ENCODE measurements at regions not wholly inside any gene's neighbourhood (a gene's known extent, or its start where the extent isn't known, plus 50 kb on each side); places are given as distances from the start of the nearest gene placed in this dataset.

DNA sequence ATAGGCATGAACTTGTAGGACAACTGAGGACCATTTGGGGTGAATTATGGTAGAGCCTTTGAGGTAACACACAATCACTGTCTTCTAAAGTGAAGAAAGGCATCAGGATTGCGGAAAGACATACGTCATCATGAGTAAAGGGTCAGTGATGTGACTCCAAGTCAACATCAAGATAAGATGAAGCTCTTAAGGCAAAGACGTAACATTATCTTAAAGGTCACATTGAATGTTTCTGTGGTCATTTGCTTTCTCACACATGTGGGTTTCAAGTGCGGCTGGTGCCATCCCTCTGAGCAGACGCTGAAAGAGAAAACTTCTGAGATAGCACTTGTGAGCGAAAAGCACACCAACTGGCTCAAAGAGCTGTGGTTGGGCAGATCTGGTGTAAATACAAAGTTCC lies 63.3 kb upstream of the GRAMD2B start:
- DNase-seq (ENCODE audit: low read depth in 2 of 2): no peak

DNA sequence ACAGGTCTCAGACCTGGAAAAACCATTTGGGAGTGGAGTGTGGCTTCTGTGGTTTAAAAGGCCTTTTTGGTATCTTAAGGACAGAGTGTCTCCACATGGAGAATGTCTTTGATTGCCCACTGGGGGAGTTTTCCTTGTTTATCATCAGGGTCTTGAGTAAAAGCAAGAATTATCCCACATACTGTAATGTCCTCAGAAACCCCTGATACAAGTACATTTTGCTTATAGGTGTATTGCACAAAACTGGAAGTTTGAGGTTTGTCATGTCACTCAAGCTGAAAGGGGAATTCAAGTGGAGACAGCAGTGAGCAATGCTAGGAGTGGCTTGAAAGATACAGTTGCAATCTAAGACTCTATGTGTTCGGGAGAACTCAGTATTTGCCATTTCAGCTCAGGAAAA lies 62.7 kb upstream of the GRAMD2B start:
- no peak for DNase-seq (ENCODE audit: low read depth in 2 of 2)

GRCh38 chr5:126363658-126364057 lies 59.6 kb upstream of the GRAMD2B start:
- DNase-seq (ENCODE audit: low read depth in 2 of 2): no peak

DNA sequence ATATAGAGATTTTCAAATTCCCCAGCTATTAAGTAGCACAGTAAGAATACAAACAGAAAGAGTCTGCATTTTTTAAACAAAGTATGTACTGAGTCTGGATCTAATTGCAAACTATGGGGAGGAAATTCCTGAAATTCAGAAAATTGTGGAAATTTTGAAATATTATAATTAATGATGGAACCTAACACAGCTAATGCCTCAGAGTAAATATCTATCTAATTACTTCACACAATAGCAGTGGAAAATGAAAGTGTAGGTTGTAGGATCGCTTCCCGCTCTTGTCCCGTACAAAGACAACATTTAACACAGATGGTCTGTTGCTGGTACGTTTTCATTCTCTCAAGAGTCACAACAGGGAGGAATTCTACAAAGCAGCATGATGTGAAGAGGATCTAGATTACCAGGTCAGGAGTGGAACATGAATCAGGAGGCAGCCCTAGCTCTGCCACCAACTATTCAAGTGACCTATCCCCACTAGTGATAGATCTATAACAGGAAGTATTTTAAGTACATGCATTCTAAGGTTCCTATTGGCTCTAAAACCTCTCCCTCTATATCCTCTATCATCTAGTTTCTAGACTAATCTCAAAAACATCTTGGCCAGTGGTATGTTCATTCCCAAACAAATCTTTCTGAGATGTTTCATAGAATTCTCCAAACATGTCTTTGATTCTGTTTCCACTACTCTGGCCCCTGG lies 58.9 kb upstream of the GRAMD2B start:
- DNase-seq (ENCODE audit: low read depth in 2 of 2): no peak

- DNase-seq (ENCODE audit: low read depth in 2 of 2): no peak
Observed at GRCh38 chr5:126365446-126366198, 57.6 kb upstream of the GRAMD2B start.

DNA sequence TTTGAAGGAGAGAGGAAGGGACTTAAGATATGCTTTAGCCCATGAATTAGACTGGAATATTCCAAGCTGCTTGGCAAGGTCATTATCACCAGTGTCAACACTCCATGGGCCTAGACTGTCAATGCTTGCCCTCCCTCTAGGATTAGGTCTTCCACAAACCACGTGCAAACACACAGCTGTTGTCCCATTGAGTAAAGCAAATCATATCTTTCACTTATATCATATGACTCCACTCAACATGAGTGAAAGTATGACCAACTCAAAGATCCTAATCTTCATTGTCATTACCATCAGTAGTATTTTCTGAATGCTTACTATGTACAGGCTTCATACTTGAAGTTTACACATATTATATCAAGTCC lies 57.0 kb upstream of the GRAMD2B start:
- no peak for DNase-seq (ENCODE audit: low read depth in 2 of 2)

GRCh38 chr5:126368239-126368812 lies 54.9 kb upstream of the GRAMD2B start:
- DNase-seq (ENCODE audit: low read depth in 2 of 2): no peak

DNA sequence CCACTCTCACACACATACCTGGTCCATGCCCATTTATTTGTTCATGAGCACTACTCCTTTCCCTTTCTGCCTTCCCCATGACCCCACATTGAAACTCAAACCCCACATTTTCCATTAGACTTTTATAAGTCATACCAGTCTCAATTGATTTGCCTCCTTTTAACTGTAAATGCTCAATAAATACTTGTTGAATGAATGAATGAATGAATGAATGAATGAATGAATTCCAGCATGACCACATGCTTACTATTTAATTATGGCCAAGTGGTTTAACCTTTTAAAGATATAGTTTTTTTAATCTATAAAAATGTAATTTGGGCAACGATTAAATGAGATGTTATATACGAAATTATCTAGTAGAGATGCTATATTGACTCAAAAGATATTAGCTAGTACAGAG lies 54.1 kb upstream of the GRAMD2B start:
- DNase-seq (ENCODE audit: low read depth in 2 of 2): no peak

DNA sequence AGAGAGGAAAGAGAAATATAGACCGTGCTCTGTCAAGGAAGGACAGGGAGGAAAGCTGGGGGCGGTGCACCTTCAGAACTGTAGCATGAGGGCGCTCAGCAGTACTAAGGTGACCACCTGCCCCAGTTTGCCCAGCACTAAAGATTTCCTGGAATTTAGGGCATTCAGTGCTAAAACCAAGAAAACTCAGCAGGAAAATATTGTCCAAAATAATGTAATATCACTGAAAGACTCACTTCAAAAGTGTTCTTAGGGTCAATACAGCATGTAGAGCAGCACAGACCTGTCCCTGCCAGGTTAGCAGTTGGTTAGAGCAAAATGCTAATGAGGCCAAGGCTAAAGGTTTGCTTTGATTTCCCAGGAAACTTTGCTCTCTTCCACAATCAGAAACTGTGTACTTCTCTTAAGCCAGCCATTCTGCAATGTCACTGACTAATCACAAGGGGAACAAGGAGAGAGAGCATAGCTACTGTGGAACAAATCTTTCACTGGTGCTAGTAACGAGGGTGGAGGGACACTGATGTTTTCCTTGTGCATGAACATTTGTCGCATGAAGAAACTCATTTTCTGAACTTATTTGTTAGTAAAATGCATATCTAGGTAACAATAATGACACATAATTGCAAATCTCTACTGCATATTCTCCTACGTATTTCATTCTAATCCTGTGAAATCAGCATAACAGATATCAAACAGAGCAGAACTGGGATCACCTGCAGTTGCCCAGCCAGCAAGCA lies 53.0 kb upstream of the GRAMD2B start:
- DNase-seq (ENCODE audit: low read depth in 2 of 2): no peak

DNA sequence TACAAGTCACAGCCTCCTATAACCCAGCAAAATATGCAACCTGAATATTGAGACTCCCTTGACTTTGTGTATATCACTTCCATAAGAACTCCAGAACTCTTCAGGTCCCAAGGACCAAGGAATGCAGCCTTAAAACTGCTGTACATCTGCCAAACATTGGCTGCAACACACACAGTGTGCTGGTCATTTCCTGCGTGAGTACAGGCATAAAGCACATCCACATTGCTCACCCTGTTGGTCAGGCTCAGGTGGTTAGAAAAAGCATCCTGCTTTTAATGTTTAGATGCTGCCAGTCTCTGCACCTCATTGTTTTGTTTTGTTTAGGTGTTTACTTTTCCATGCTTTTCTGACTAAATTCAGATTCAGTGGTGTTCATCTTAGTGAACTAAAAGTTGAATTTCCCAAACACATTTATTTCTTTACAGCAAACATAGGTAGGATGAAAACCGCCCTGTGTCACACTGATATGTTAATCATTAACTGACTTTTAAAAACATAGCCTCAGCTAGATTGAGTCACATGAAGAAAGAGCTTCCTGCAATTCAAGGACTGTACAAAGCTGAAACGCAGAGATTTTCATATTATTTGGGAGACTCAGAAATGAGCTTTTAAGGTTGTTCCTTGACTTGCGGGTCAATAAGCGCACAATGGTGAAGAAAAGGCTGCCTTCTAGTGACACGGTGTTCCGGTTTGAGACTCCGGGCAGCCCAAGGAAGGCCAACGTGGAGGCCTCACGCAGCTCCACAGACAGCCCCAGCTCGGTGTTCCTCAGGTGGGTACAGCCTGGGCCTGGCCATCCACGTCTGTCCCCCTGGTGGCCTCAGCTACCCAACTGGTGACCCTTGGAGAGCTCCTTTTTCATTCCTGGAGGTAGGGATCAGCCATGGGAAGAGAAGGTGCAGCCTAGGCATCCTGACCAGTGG lies 52.2 kb upstream of the GRAMD2B start:
- DNase-seq (ENCODE audit: low read depth in 2 of 2): no peak

DNA sequence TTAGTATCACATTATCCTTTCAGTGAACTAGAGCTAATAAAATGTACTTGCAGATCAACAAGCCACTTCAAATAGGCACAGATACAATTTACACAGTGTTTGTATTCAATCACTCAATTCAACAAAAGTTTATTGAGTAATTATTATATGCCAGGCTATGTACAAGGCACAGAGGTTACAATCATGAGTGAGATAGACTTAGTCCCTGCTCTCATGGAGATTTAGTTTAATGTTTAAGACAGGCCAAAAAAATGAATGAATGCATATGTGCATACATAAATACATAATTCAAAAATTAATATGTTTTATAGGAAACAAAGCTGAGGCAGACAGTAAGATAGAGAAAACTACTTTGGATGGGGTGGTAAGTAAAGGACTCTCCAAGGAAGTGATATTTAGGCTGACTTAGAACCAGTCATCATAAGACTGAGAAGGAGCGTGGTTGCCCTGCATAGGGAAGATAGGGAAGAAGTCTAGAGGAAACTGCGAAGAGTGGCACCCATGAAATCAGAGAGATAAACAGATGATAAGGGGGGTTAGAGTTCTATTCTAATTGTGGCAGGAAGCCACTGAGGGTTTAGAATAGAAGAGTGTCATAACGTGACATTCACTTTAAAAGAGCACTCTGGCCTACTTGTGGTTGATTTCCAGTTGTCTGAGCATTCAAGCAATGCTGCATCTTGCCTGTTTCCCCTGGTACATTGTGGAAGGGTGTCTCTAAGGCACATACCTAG lies 49.7 kb upstream of the GRAMD2B start:
- no peak for DNase-seq (ENCODE audit: low read depth in 2 of 2)
